ENCODE measurements at regions not wholly inside any gene's neighbourhood (a gene's known extent, or its start where the extent isn't known, plus 50 kb on each side); places are given as distances from the start of the nearest gene placed in this dataset.
"Not testable (repeated sequence)": the region's sequence is repeated elsewhere in the genome, so short reads cannot be mapped to it uniquely, and the experiment has no call there.

GRCh38 chr21:23811805-23812204, 1795.5 kb downstream of the MRPL39 start:
- peak; percentile 39 for DNase-seq

GRCh38 chr21:23809573-23809972, 1797.7 kb downstream of the MRPL39 start:
- DNase-seq, result no peak

- DNase-seq, result not testable (repeated sequence)
Observed at GRCh38 chr21:23806966-23807548, 1800.2 kb downstream of the MRPL39 start.

GRCh38 chr21:23804866-23805265, 1802.4 kb downstream of the MRPL39 start:
- DNase-seq, result no peak

- DNase-seq, result no peak
Observed at GRCh38 chr21:23801292-23801691, 1806.0 kb downstream of the MRPL39 start.

GRCh38 chr21:23799376-23799775, 1807.9 kb downstream of the MRPL39 start:
- no peak for DNase-seq

- no peak for DNase-seq
Observed at GRCh38 chr21:23792300-23792699, 1815.0 kb downstream of the MRPL39 start.

GRCh38 chr21:23789864-23790263, 1817.4 kb downstream of the MRPL39 start:
- DNase-seq, result no peak

- DNase-seq, result no peak
Observed at GRCh38 chr21:23780326-23780725, 1827.0 kb downstream of the MRPL39 start.

- no peak for DNase-seq
Observed at GRCh38 chr21:23743821-23744220, 1863.5 kb downstream of the MRPL39 start.

- DNase-seq, result no peak
Observed at GRCh38 chr21:23740463-23740862, 1866.8 kb downstream of the MRPL39 start.

GRCh38 chr21:23732776-23733175, 1874.5 kb downstream of the MRPL39 start:
- no peak for DNase-seq

- no peak for DNase-seq
Observed at GRCh38 chr21:23729331-23729730, 1878.0 kb downstream of the MRPL39 start.

- DNase-seq, result no peak
Observed at GRCh38 chr21:23725576-23725975, 1881.7 kb downstream of the MRPL39 start.

- no peak for DNase-seq
Observed at GRCh38 chr21:23718446-23719285, 1888.6 kb downstream of the MRPL39 start.

- DNase-seq, result no peak
Observed at GRCh38 chr21:23712166-23712565, 1895.1 kb downstream of the MRPL39 start.

GRCh38 chr21:23706431-23706830, 1900.8 kb downstream of the MRPL39 start:
- DNase-seq, result no peak

- no peak for DNase-seq
Observed at GRCh38 chr21:23699402-23699801, 1907.9 kb downstream of the MRPL39 start.

- no peak for DNase-seq
Observed at GRCh38 chr21:23698619-23699018, 1908.7 kb downstream of the MRPL39 start.

GRCh38 chr21:23695443-23695842, 1911.8 kb downstream of the MRPL39 start:
- no peak for DNase-seq

GRCh38 chr21:23694390-23694789, 1912.9 kb downstream of the MRPL39 start:
- no peak for DNase-seq

- DNase-seq, result no peak
Observed at GRCh38 chr21:23690316-23690715, 1917.0 kb downstream of the MRPL39 start.

GRCh38 chr21:23686737-23687523, 1920.4 kb downstream of the MRPL39 start:
- DNase-seq, result no peak

- DNase-seq, result no peak
Observed at GRCh38 chr21:23684431-23684830, 1922.8 kb downstream of the MRPL39 start.

Data from GF-D8 (cell line).